ENCODE measurements at regions not wholly inside any gene's neighbourhood (a gene's known extent, or its start where the extent isn't known, plus 50 kb on each side); places are given as distances from the start of the nearest gene placed in this dataset.

DNA sequence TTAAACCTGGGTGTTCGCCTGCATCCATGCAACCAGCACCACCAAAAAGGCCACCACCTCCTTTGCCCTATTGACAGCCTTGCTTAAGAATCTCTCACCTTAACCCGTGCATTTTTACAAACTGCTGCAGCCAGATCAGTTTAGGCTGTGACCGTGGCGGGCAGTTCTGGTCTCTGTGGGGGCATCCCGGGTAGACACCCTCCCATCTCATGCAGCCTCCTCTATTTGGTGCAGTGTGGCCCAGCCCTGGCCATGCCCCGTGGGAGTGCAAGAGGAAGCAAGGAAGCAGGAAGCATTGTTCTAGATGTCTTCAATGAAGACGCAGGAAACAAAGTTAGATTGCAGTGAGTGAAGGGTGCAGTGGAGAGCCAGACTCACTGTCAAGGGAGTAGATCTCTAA is 108.8 kb upstream of the MVB12B start:
- H3K36me3 ChIP-seq (ENCODE audit: control insufficient read depth in 1 of 2, insufficient read depth in 2 of 2, low read length in 2 of 2) = no peaks in the 10 kb centered on the region
- no peak overlapping the region for H3K4me2 ChIP-seq (ENCODE audit: low read length)
- H2AFZ ChIP-seq (ENCODE audit: low read depth, low read length, poor library complexity, severe bottlenecking) = no peak overlapping the region
- TF ChIP-seq SIN3A (IDR thresholded peaks at IDR 0.05; ENCODE audit: low read depth) (no peak), ZFX (IDR thresholded peaks at IDR 0.05) (no peak), POLR2A (IDR thresholded peaks at IDR 0.05; ENCODE audit: borderline replicate concordance, extremely low read depth, insufficient read depth, insufficient read length) (no peak), POLR2AphosphoS5 (IDR thresholded peaks at IDR 0.05; ENCODE audit: low read depth, low read length) (no peak), CEBPB (IDR thresholded peaks at IDR 0.05; ENCODE audit: low read depth) (no peak), YY1 (IDR thresholded peaks at IDR 0.05; ENCODE audit: extremely low read depth, insufficient replicate concordance, low read depth, low read length) (no peak), CBX3 (IDR thresholded peaks at IDR 0.05; ENCODE audit: low read depth) (no peak), SP1 (IDR thresholded peaks at IDR 0.05; ENCODE audit: low read depth) (no peak), JUND (IDR thresholded peaks at IDR 0.05) (no peak)
- TF ChIP-seq, protein P1, sequence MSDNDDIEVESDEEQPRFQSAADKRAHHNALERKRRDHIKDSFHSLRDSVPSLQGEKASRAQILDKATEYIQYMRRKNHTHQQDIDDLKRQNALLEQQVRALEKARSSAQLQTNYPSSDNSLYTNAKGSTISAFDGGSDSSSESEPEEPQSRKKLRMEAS (IDR thresholded peaks at IDR 0.05) = no peak
- TF ChIP-seq, protein P2, sequence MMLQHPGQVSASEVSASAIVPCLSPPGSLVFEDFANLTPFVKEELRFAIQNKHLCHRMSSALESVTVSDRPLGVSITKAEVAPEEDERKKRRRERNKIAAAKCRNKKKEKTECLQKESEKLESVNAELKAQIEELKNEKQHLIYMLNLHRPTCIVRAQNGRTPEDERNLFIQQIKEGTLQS (IDR thresholded peaks at IDR 0.05) = no peak
- TF ChIP-seq, protein P3, sequence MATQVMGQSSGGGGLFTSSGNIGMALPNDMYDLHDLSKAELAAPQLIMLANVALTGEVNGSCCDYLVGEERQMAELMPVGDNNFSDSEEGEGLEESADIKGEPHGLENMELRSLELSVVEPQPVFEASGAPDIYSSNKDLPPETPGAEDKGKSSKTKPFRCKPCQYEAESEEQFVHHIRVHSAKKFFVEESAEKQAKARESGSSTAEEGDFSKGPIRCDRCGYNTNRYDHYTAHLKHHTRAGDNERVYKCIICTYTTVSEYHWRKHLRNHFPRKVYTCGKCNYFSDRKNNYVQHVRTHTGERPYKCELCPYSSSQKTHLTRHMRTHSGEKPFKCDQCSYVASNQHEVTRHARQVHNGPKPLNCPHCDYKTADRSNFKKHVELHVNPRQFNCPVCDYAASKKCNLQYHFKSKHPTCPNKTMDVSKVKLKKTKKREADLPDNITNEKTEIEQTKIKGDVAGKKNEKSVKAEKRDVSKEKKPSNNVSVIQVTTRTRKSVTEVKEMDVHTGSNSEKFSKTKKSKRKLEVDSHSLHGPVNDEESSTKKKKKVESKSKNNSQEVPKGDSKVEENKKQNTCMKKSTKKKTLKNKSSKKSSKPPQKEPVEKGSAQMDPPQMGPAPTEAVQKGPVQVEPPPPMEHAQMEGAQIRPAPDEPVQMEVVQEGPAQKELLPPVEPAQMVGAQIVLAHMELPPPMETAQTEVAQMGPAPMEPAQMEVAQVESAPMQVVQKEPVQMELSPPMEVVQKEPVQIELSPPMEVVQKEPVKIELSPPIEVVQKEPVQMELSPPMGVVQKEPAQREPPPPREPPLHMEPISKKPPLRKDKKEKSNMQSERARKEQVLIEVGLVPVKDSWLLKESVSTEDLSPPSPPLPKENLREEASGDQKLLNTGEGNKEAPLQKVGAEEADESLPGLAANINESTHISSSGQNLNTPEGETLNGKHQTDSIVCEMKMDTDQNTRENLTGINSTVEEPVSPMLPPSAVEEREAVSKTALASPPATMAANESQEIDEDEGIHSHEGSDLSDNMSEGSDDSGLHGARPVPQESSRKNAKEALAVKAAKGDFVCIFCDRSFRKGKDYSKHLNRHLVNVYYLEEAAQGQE (IDR thresholded peaks at IDR 0.05; ENCODE audit: low read depth) = no peak
- TF ChIP-seq, protein P4, sequence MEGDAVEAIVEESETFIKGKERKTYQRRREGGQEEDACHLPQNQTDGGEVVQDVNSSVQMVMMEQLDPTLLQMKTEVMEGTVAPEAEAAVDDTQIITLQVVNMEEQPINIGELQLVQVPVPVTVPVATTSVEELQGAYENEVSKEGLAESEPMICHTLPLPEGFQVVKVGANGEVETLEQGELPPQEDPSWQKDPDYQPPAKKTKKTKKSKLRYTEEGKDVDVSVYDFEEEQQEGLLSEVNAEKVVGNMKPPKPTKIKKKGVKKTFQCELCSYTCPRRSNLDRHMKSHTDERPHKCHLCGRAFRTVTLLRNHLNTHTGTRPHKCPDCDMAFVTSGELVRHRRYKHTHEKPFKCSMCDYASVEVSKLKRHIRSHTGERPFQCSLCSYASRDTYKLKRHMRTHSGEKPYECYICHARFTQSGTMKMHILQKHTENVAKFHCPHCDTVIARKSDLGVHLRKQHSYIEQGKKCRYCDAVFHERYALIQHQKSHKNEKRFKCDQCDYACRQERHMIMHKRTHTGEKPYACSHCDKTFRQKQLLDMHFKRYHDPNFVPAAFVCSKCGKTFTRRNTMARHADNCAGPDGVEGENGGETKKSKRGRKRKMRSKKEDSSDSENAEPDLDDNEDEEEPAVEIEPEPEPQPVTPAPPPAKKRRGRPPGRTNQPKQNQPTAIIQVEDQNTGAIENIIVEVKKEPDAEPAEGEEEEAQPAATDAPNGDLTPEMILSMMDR (IDR thresholded peaks at IDR 0.05 in 2 of 3, conservative IDR thresholded peaks at IDR 0.05 in 1 of 3; ENCODE audit: borderline replicate concordance in 1 of 3, insufficient read depth in 1 of 3, low read depth in 2 of 3, low read length in 2 of 3) = no peak
- no peaks in the 10 kb centered on the region for H3K4me1 ChIP-seq (ENCODE audit: control insufficient read depth in 1 of 2, insufficient read depth in 2 of 2, low read length in 2 of 2)
- ATAC-seq (no peak), DNase-seq (ENCODE audit: low read depth, low spot score) (no peak)
- no peaks in the 10 kb centered on the region for H3K27me3 ChIP-seq (ENCODE audit: insufficient read depth, low read length)
- no peaks in the 10 kb centered on the region for H3K79me2 ChIP-seq (ENCODE audit: insufficient read depth, low read length)
- H3K4me3 ChIP-seq (replicated peaks in 1 of 2; ENCODE audit: low read depth in 1 of 2, low read length in 2 of 2) = no peak overlapping the region
- POLR2A ChIA-PET = no interaction called here
- CTCF ChIA-PET = no interaction called here
- H3K9ac ChIP-seq (ENCODE audit: low read length) = no peak overlapping the region
- intact Hi-C loops (cut with micrococcal nuclease) = no loop called here
- H3K9me3 ChIP-seq (ENCODE audit: control insufficient read depth in 1 of 2, insufficient read depth in 1 of 2, low read depth in 1 of 2, low read length in 2 of 2) = no peaks in the 10 kb centered on the region; a peak in 2 of 4 replicates
- no peak overlapping the region for H3K27ac ChIP-seq (ENCODE audit: low read depth, low read length)
- H3K9me2 ChIP-seq (ENCODE audit: insufficient read depth) = no peaks in the 10 kb centered on the region
- no peaks in the 10 kb centered on the region for H4K20me1 ChIP-seq (ENCODE audit: insufficient read depth)
- no TSS peak for BruUV-seq (replicated peaks)
- RAD21 ChIA-PET (ENCODE audit: low non-redundant PET in 1 of 2, low total read pairs in 2 of 2, uncharacterized antibody in 2 of 2, unreplicated experiment in 2 of 2) = no interaction called here

Measured in HCT116 (cell line).